ENCODE measurements at regions not wholly inside any gene's neighbourhood (a gene's known extent, or its start where the extent isn't known, plus 50 kb on each side); places are given as distances from the start of the nearest gene placed in this dataset.

DNA sequence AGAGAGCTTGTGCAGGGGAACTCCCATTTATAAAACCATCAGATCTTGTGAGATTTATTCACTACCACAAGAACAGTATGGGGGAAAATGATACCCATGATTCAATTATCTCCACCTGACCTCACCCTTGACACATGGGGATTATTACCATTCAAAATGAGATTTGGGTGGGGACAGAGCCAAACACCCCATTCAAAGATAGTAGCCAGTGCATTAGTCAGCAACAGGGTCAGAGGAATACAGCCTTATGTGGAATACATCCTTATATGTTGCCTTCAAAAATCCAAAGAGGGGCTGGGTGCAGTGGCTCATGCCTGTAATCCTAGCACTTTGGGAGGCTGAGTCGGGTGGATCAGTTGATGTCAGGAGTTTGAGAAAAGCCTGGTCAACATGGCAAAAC lies 563.2 kb downstream of the CCDC171 start:
- H3K9me3 Mint-ChIP-seq: no peaks in the 10 kb centered on the region
- intact Hi-C loops (cut with micrococcal nuclease): no loop called here
- CTCF ChIA-PET: no interaction called here
- H3K4me3 Mint-ChIP-seq: no peak overlapping the region
- POLR2A ChIA-PET: no interaction called here
- no peaks in the 10 kb centered on the region for H3K36me3 Mint-ChIP-seq
- H3K4me1 Mint-ChIP-seq (ENCODE audit: low read depth): no peaks in the 10 kb centered on the region
- no peaks in the 10 kb centered on the region for H3K27me3 Mint-ChIP-seq
- no peak for DNase-seq
- no peak overlapping the region for H3K27ac Mint-ChIP-seq

DNA sequence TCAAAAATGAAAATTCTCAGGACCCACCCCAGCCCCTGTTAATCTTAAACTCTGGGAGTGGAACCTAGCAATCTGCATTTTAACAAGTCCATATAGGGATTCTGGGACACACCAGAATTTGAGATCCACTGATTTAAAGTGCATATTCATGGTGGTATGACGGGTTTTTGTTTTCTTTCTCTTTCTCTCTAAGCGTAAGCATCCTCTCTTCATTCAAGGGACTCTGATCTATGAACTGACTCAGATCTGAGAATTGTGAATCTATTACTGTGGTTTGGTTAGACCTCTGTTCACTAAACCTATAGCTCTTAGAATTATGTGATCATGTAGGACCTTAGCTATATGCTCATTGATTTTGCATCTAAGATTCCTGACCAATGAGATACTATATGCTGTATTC lies 565.2 kb downstream of the CCDC171 start:
- H3K36me3 Mint-ChIP-seq: no peaks in the 10 kb centered on the region
- no peaks in the 10 kb centered on the region for H3K9me3 Mint-ChIP-seq
- no peaks in the 10 kb centered on the region for H3K27me3 Mint-ChIP-seq
- ChIA-PET CTCF (no interaction called here), POLR2A (no interaction called here)
- no peak overlapping the region for H3K27ac Mint-ChIP-seq
- no peak for DNase-seq
- H3K4me3 Mint-ChIP-seq: no peak overlapping the region
- intact Hi-C loops (cut with micrococcal nuclease): no loop called here
- H3K4me1 Mint-ChIP-seq (ENCODE audit: low read depth): no peaks in the 10 kb centered on the region

DNA sequence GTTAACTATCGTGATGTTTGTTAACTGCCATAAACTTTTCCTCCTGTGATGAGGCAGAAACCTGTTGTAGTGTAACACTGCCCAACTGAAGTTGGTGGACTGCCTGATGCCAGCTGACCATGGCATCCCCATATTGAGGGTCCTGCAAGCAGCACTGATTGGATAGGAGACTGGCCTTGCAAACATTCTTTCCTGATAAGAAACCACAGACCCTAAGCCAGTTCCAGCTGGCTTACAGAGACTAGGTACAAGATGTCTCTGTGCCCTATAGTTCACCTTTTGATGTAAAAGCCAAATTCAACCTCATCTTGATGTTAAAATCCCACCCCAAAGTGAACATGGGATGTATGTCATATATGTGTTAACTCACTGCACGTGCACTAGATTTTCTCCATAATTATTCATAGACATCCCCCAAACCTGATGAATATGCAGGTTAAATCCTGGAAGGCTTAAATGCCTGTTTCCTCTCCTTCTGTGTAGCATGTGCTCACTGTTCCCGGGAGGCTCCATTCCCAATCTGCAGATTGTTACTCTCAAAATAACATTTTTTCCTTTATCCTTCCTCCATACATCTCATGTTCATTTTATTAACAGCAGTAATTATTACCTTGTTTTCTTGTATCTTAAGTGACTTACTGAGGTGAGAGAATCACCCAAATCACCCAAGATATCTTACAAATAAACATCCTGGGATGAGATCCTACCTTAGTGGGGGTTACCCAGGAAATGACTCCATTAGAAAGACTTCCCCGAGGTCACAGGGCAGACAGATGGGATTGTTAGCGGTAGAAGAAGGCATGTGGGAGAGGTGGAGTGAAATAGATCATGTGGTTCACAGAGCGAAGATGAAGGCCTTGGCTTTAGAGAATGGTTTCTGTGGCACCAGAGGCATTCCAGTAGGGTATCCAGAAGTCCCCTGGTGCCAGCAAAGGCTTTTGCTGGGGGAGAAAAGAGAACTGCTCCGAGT lies 566.7 kb downstream of the CCDC171 start:
- H3K27ac Mint-ChIP-seq: no peak overlapping the region
- no peaks in the 10 kb centered on the region for H3K9me3 Mint-ChIP-seq
- ChIA-PET CTCF (no interaction called here), POLR2A (no interaction called here)
- DNase-seq: no peak
- no peaks in the 10 kb centered on the region for H3K36me3 Mint-ChIP-seq
- no peaks in the 10 kb centered on the region for H3K4me1 Mint-ChIP-seq (ENCODE audit: low read depth)
- H3K4me3 Mint-ChIP-seq: no peak overlapping the region
- intact Hi-C loops (cut with micrococcal nuclease): no loop called here
- H3K27me3 Mint-ChIP-seq: no peaks in the 10 kb centered on the region

GRCh38 chr9:16120231-16120641 lies 567.4 kb downstream of the CCDC171 start:
- H3K4me3 Mint-ChIP-seq: no peak overlapping the region
- no peaks in the 10 kb centered on the region for H3K27me3 Mint-ChIP-seq
- H3K36me3 Mint-ChIP-seq: no peaks in the 10 kb centered on the region
- intact Hi-C loops (cut with micrococcal nuclease): no loop called here
- POLR2A ChIA-PET: no interaction called here
- H3K27ac Mint-ChIP-seq: no peak overlapping the region
- DNase-seq: no peak
- H3K9me3 Mint-ChIP-seq: no peaks in the 10 kb centered on the region
- CTCF ChIA-PET: no interaction called here
- no peaks in the 10 kb centered on the region for H3K4me1 Mint-ChIP-seq (ENCODE audit: low read depth)

DNA sequence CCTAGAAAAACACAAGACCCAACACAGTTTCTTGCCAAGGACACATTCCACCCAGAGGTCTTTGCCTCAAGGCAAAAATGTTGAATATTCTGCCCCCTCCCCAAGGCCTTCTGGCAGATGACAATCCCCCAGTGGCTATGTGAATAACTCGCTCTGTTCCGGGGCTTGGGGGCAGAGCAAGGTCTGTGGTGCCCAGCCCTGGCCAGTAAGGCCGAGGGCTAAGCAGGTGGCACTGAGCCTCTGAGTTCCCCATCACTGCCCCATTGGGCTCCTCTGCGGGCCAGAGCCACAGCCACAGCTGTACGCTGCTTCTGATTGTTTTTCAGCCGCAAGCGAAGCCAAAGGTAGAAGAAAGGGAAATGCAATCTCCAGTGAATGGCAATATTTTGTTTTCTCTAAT lies 567.9 kb downstream of the CCDC171 start:
- Mint-ChIP-seq H3K4me1 (ENCODE audit: low read depth) (no peaks in the 10 kb centered on the region), H3K4me3 (no peak overlapping the region), H3K27me3 (no peaks in the 10 kb centered on the region), H3K9me3 (no peaks in the 10 kb centered on the region), H3K36me3 (no peaks in the 10 kb centered on the region), H3K27ac (no peak overlapping the region)
- CTCF ChIA-PET: no interaction called here
- intact Hi-C loops (cut with micrococcal nuclease): no loop called here
- no peak for DNase-seq
- POLR2A ChIA-PET: no interaction called here

DNA sequence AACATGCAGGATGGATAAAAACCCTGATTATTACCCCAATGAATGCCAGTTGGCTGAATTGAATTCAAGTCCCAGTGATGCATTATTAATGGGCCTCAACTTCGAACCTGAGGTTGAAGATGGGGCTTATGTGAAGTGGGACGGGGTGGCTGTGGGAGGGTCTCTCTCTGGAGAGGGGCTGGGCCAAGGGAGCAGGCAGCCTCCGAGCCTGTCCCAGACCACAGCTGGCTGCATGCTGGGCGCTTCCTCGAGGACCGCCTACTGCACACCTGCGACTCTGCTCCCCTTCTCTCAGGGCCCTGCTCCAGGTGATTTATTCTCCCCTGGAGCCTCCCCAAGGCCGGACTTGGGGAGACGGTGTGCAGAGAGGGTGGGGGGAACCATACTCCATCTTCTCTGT lies 568.3 kb downstream of the CCDC171 start:
- H3K4me3 Mint-ChIP-seq: no peak overlapping the region
- no peaks in the 10 kb centered on the region for H3K4me1 Mint-ChIP-seq (ENCODE audit: low read depth)
- H3K9me3 Mint-ChIP-seq: no peaks in the 10 kb centered on the region
- no peak for DNase-seq
- ChIA-PET POLR2A (no interaction called here), CTCF (no interaction called here)
- intact Hi-C loops (cut with micrococcal nuclease): no loop called here
- H3K27me3 Mint-ChIP-seq: no peaks in the 10 kb centered on the region
- no peaks in the 10 kb centered on the region for H3K36me3 Mint-ChIP-seq
- H3K27ac Mint-ChIP-seq: no peak overlapping the region

DNA sequence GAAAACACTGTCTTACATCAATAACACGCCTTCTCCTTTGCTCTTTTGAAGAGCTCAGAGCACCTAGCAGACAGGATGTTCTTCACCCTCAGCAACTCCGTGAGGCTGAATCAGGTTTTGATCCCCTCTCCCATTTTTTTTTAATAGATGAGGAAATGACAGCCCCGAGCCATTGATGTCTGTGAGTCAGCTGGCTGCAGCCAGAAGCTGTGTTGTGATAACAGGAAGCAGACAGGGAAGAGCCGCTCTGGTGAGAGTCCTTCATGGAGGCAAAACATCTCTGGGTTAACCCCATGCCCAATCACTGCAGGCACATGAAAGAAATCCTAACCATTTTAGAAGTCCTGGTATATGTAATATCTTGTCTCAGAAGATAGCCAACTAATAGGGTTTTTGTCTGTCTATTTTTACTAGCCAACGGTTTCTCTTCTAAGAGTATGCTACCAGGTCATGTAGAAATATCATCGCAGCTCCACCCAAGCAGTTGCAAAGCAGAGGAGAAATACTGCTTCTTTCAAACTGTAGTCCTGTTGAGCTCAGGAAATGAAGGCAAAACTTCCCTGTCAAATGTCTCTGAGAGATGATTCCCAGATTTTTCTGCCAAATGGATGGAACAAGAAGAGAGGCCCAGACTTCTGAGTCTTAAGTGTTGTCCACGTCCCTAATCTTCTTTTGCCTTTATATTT lies 568.9 kb downstream of the CCDC171 start:
- Mint-ChIP-seq H3K4me3 (no peak overlapping the region), H3K27ac (no peak overlapping the region), H3K9me3 (no peaks in the 10 kb centered on the region), H3K4me1 (ENCODE audit: low read depth) (no peaks in the 10 kb centered on the region), H3K36me3 (no peaks in the 10 kb centered on the region), H3K27me3 (no peaks in the 10 kb centered on the region)
- DNase-seq: no peak
- intact Hi-C loops (cut with micrococcal nuclease): no loop called here
- ChIA-PET POLR2A (no interaction called here), CTCF (no interaction called here)

- Mint-ChIP-seq H3K27me3 (no peaks in the 10 kb centered on the region), H3K36me3 (no peaks in the 10 kb centered on the region), H3K4me3 (no peak overlapping the region), H3K9me3 (no peaks in the 10 kb centered on the region), H3K4me1 (ENCODE audit: low read depth) (no peaks in the 10 kb centered on the region), H3K27ac (no peak overlapping the region)
- DNase-seq: no peak
- ChIA-PET CTCF (no interaction called here), POLR2A (no interaction called here)
- intact Hi-C loops (cut with micrococcal nuclease): no loop called here
These were observed 572.8 kb downstream of the CCDC171 start for GRCh38 chr9:16125629-16126028.

GRCh38 chr9:16126042-16126441 lies 573.2 kb downstream of the CCDC171 start:
- Mint-ChIP-seq H3K4me1 (ENCODE audit: low read depth) (no peaks in the 10 kb centered on the region), H3K9me3 (no peaks in the 10 kb centered on the region), H3K36me3 (no peaks in the 10 kb centered on the region), H3K27me3 (no peaks in the 10 kb centered on the region), H3K27ac (no peak overlapping the region), H3K4me3 (no peak overlapping the region)
- intact Hi-C loops (cut with micrococcal nuclease): no loop called here
- ChIA-PET POLR2A (no interaction called here), CTCF (no interaction called here)
- DNase-seq: no peak

DNA sequence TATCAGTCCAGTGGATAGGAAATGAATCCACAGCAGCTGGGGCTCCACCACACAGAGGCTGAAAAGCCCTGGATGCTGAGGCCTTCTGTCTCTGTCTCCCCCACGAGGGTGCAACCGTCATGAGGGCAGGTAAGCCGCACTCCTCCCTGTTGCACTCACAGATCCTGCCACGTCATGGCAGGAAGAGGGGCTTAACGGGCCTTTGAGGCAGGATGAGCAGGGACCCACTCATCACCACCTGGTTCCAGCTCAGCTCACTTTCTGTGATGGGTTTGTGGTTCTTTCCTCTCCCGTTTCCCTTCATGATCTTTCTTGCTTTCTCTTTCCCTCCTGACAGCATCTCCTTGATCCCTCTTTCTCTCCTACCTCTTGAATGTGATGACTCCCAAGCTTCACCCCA lies 575.2 kb downstream of the CCDC171 start:
- intact Hi-C loops (cut with micrococcal nuclease): no loop called here
- Mint-ChIP-seq H3K4me1 (ENCODE audit: low read depth) (no peaks in the 10 kb centered on the region), H3K27me3 (peaks cover 2% of the 10 kb centered on the region), H3K27ac (no peak overlapping the region), H3K9me3 (no peaks in the 10 kb centered on the region), H3K4me3 (no peak overlapping the region), H3K36me3 (no peaks in the 10 kb centered on the region)
- ChIA-PET CTCF (no interaction called here), POLR2A (no interaction called here)
- DNase-seq: no peak

DNA sequence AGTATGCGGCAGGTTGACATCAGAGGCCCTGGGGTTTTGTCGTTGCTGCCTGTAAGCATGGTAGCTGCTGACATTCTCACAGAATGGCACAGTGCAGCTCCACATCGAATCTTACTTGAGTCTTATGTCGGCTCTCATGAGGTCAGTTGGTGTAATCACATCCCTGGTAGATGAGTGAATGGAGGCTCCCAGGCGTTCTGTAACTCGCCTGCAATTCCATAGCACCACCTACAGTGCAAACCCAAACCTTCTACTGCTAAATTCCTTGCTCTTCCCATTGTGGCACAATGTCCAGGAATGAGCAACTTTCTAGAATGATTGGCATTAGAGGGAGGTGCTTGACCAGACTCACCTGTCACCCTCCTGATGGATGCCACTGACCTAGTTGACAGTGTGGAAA lies 578.4 kb downstream of the CCDC171 start:
- DNase-seq: no peak
- H3K27me3 Mint-ChIP-seq: peaks cover 2% of the 10 kb centered on the region
- H3K36me3 Mint-ChIP-seq: no peaks in the 10 kb centered on the region
- H3K4me3 Mint-ChIP-seq: no peak overlapping the region
- no peaks in the 10 kb centered on the region for H3K9me3 Mint-ChIP-seq
- no peaks in the 10 kb centered on the region for H3K4me1 Mint-ChIP-seq (ENCODE audit: low read depth)
- H3K27ac Mint-ChIP-seq: no peak overlapping the region
- intact Hi-C loops (cut with micrococcal nuclease): no loop called here
- ChIA-PET CTCF (no interaction called here), POLR2A (no interaction called here)

GRCh38 chr9:16132513-16132912 lies 579.7 kb downstream of the CCDC171 start:
- DNase-seq: no peak
- Mint-ChIP-seq H3K36me3 (no peaks in the 10 kb centered on the region), H3K4me1 (ENCODE audit: low read depth) (no peaks in the 10 kb centered on the region), H3K27ac (no peak overlapping the region), H3K27me3 (peaks cover 2% of the 10 kb centered on the region), H3K9me3 (no peaks in the 10 kb centered on the region), H3K4me3 (no peak overlapping the region)
- ChIA-PET CTCF (no interaction called here), POLR2A (no interaction called here)
- intact Hi-C loops (cut with micrococcal nuclease): no loop called here

DNA sequence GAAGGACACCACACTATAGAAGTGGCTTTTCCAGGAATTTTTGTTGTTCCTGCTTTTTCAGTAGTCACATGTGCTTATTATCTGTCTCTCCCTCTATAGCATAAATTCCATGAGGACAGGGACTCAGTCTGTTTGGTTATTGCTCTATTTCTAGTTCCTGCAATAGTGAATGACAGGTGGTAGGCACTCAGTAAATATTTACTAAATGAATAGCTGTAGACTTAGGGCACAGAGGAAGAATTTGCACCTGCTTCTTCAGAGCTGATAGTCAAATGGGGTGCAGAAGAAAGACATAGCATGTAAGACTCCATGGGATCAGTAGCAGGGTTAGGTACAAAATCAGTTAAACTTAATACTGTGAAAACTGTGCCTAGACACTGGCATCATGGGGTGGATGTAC lies 580.2 kb downstream of the CCDC171 start:
- ChIA-PET POLR2A (no interaction called here), CTCF (no interaction called here)
- no peak for DNase-seq
- no peaks in the 10 kb centered on the region for H3K4me1 Mint-ChIP-seq (ENCODE audit: low read depth)
- intact Hi-C loops (cut with micrococcal nuclease): loop anchor here (1.0 kb wide), 1 partner anchor 296 kb away; no protein-coding TSS in a partner anchor
- H3K27ac Mint-ChIP-seq: no peak overlapping the region
- H3K27me3 Mint-ChIP-seq: peaks cover 2% of the 10 kb centered on the region
- H3K36me3 Mint-ChIP-seq: no peaks in the 10 kb centered on the region
- H3K4me3 Mint-ChIP-seq: no peak overlapping the region
- no peaks in the 10 kb centered on the region for H3K9me3 Mint-ChIP-seq

Measured in activated CD4-positive, alpha-beta memory T cell treated with anti-CD3 and anti-CD28 coated beads for 36 hours (primary cell).